HG02885 (cell line): ENCODE measurements at regions not wholly inside any gene's neighbourhood (a gene's known extent, or its start where the extent isn't known, plus 50 kb on each side); places are given as distances from the start of the nearest gene placed in this dataset.

Experiments used
- ATAC-seq: cut with Tn5 transposase; IDR thresholded peaks from one replicate; pipeline ENCODE4 v1.9.1; 2021; ENCODE audit warnings: mild to moderate bottlenecking; ENCODE audit not compliant: unreplicated experiment, poor library complexity

DNA sequence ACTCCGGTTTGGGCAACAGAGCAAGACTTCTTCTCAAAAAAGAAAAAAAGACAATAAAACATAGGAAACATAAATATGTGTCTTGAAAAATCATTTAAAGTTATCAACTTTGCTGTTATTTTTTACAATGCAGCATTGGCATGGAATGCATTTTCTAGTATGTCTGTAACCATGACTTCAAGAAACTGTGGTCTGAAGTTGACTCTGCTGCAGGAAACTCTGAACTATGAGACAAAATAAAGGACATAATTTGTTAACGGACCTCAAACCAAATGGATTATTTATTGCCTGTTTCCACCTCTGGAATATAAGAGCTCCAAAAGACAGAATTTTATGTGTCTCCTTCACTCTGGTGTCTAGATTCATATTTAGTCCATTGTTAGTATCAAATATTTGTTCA, 79.1 kb downstream of the TRIB2 start:
- ATAC-seq = no peak

DNA sequence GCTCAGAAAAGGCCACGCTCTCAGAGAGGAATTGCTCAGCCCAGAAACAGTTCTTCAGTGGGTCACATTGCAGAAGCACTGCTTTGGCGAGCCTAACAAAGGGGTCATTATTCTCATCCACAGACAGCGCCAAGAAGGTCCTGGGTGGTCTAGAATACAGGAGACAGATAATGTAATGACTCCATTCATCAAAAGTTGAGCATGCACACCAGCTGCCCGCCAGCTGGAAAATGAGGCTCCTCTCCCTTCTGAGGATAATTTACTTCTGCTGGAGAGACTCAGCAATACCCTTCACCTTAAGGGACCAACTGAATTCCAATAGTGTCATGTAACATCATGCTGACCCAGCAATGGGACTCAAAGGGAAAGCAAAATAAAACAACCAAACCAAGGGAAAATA, 79.9 kb downstream of the TRIB2 start:
- no peak for ATAC-seq

DNA sequence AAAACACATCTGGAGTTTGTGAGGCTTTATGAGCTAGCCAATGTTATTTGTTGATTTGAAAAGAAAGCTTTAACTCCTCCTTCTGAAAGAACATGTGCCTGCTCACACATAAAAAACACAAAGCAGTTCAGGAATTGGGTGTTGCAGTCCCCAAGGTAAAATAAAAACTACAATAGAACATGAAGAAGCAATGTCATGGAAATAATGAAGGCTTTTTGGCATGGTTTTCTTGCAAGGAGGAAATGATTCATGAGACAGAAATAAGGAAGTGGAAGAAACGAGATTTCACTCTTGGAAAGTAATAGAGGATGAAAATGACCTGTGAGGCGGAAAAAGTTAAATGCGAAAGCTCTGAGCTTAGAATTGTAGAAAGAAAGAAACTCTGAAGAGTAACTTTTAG, 81.1 kb downstream of the TRIB2 start:
- ATAC-seq = no peak

DNA sequence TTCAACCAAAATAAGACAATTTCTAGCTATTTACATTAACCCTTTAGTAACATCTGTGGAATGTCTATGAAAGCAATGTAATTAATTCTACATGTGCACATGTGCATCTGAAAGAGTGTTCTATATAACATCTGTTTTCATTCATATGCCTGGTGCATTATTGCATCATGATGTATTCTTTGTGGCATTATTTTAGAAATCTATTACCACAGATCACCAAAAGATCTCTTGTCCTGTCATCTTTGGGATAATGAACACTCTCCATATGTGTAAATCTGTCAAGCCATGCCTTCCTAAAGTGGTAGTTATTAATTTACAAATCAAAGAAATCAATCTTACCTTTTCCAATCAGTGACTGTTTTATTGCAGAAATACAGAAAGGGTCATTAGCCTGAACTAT, 86.9 kb downstream of the TRIB2 start:
- no peak for ATAC-seq

DNA sequence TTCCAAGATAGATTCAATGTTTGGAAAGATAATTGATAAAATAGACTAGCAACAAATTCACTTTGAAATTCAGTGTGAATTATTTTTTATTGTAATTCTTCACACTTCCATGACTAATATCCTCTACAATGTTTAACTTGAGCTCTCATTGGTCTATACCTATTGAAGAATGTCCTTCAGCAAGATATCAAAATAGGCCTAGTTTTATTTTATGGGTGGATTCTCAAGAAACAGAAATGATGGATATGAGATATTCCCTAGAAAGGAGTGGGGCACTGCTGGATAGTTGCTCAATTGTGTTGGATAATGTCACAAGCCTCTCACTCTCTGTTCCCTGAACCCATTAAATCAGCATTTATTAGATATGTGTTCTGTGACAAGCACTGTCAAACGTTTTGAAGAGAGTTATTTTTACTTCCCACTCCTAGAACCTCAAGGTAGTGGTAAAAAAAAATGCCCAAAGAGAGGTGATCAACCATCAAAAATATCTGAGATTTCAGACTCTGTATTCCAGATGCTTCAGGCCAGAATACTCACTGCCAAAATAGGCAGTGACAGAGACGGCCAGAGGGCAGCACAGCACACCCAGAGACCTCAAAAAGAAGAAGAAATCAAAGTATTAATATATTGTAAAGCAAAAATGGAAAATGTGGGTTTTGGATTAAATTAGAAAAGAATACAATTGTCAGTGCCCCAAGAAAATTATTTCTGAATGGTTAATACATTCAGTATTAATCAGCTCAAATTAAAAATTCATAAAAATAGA, 87.5 kb downstream of the TRIB2 start:
- ATAC-seq = no peak

DNA sequence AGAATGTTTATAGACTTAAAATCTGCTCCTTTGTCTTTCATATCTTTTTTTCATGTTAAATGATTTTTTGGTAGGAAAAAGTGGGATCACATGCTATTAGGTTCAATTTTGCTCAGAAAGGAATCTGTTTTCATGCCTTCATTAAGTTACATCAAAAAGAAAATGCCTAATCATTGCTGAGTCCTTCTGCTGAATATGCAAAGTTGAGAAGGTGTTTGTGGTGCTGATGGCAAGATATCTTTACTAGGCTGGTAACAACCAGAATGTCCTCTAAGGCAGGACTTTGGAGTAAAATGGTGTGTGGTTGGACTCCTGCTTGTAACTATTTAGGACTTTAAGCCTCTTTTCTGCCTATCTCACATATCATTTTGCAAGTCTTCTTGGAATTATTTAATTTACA, 88.3 kb downstream of the TRIB2 start:
- no peak for ATAC-seq

DNA sequence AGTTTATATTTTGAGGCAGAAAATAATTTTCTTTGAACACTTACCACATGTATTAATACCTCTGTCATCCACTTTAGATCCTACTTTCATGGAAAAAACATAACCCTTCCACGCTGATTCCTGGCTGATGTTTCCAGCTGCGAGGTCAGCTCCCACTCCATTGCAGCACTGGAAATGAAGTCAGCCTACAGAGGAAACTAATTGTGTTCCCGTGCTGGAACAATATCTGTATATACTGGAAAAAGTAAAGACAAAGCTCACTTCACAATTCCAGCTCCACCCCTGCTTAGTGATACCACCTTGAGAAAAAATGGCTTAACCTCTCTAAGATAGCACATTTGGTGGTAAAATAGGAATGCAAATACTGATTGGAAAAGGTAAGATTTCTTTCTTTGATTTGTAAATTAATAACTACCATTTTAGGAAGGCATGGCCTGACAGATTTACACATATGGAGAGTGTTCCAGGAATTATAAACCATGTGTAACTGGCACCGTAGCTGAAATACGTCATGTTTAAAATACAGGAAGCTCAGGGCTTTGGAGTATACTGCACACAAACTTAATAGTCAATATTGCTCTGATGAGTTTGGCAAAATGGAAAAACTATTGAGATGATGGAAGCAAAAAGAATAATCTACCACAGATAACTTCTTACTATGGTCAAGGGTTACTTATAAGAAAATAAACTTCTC, 90.0 kb downstream of the TRIB2 start:
- ATAC-seq = no peak

DNA sequence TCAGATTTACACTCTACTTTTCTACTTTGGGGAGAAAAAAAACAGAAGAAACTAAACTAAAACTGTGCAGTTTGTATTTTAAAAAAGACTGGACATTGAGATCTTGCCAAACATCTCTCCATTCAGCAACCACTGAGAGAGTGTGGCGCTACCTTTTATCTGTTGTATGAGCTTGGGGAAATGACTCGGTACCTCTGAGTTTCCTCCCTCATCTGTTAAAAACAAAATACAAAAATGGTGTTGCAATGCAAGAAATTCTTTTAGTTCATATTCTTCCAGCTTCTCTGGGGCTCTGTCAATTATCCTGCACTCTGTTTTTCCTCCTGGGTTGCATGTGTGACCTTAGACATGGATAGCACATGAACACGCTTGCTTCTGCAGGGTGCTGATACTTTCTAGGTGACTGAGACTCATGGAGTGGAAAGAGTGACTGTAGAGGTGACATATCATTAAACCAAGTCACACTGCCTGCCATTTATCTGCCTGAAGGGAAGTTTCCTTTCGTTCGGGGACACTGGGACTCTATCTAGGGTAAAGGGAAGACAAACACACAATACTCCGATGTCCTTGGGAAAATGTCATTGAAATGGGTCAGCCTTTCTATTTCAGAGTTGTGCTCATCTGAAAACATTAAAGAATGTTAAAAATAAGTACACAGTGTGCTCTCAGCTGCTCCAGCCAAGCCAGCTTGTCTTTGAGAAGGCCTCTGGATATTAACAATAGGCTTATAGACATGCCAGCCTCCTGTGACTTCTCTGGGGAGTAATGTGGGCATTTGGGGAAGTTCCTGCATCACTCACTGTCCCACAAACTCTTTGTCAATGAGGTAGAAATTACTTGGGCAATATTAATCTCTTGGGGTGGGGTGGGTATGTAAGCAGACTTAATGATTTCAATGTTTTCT, 91.4 kb downstream of the TRIB2 start:
- no peak for ATAC-seq

DNA sequence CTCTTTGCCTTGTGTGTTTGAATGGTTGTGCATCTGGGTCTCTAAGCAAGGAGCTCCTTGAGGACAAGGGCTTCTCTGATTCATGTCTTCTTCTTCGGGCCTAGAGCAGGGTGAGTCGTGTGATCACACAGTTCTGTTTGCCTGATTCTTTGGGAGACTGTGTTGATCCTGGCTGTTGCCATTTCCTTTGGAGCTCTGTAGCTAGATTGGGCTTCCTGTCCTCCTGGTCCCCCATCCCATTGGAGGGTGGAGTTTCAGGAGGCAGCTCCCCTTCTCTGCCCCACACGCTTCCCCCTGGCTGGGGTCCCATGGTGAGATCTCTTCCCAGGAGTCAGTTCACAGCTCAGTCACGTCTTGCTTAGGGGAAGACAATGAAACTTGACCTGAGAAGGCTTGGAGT, 92.8 kb downstream of the TRIB2 start:
- ATAC-seq = no peak

DNA sequence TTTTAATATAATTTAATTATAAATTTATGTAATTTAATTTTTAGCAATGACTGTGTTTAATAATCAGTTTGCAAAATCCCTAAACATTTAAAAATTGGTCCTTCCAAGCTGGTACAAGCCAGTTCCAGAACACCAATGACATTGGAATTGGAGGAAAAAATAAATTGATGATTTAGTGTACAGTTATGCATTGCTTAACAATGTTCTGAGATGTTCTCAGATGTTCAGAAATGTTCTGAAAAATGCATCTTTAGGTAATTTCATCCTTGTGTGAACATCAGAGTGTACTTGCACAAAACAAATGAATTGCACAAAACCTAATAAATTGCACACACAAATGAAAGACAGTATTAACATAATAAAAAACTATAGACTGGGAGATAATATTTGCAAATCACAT, 95.2 kb downstream of the TRIB2 start:
- ATAC-seq = no peak

DNA sequence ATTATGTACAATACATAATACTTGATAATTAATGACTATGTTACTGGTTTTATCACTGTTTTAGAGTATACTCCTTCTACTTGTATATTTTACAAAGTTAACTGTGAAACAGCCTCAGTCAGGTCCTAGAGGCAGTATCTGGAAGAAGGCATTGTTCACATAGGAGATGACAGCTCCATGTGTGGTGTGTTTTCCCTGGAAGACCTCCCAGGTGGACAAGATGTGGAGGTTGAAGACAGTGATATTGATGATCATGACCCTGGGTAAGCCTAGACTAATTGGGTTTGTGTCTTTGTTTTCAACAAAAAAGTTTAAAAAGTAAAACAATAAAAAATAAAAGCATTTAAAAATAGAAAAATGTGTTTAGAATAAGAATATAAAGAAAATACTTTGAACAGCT, 96.4 kb downstream of the TRIB2 start:
- no peak for ATAC-seq

DNA sequence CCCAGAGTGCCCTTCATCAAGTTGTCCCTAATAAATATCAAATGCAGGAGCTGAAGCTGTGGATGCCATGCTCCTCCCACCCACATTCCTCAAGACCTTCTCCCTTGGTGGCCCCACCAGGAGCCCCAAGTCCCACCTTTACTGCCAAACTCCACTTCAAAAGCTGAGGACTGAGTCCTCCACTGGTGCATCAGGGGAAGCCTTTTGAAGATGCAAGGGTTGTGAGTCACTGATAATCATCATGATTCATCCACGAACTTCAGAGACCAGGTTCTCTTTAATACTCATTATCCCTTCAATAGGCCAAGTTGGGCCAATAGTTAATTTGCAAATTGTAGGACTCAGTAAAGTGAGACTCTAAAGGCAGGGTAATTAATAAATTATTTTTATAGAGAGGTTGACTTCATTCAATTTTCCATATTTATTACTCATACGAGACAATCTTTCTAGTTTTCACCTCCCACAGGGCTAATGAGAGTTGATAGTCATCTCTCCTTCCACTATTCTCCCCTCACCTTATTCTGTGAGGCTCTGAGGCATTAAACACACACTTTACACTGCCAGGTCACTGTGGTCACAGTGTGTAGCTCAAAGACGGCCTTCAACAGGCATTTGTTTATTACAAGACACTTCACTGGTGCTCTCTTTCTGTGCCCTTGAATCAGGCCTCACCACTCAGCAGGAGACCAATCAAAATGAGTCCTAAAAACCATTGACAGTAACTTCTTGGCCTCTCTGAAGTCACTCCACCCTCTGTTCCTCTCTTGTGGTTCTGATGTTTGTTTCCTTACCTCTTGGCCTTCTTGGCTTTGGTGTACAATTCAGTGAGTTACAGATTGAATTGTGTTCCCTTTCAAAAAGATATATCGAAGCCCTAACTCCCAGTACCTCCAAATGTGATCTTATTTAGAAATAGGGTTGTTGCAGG, 99.9 kb downstream of the TRIB2 start:
- ATAC-seq = no peak

DNA sequence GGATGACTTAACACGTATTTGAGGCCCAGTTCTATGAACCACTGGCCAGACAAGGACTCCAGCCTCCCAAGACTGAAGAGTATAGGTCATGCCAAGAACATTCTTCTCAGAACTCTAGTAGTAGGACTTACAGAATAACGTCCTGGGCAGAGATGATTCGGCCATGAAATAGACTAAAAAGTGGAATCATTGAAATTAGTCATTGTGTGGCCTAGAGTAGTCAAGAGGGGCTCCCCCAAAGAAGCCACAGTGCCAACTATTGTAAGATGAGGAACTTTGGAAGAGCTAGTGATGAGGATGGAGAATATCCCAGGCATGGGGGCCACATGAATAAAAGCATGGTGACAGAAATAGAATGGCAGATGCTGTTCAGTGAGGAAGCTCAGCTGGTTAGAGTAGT, 101.1 kb downstream of the TRIB2 start:
- ATAC-seq = no peak

DNA sequence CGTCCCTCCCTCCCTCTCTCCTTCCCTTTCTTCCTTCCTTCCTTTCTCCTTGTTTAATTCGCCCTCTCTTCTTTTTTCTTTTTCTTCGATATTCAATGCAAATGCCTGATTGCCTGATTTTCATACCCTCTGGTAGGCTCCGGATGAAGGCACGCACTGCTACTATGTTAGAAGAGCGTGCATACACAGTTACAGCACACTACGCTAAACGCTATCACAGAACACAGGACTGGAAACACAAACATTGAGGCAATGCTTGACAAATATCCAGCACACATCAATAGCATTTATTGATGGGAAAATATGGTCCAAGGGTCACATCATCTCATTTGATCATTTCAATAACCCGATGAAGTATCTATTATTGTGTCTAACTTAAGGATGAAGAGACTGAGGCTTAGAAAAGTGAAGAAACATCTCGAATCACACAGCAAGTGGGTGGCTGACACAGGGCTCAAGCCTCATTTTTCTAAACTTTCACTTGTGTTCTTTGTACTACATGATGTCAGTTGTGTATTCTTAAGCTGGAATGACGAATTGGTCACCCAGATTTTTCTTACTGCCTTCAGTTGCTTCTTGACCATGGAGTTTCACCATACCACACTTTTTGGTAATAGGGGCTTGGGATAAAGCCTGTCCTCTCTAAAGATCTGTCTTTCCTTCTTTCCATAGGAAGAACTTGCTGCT, 101.8 kb downstream of the TRIB2 start:
- no peak for ATAC-seq

DNA sequence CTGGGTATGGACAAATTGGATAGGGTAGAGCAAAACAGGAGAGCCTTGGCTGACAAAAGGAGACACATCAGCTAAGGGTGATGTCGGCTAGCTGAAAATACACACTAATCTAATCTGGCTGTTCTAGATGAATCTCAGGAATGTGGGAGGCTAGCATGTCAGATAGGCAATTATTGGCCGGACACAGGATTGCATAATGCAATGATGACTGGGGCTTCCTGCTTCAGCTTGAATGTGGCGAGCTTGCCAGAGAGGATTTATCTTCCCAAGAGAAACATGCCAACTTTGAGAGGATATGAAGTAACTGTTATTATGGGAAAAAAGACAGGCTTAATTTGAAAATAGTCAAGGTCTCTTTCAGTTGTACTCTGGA, 102.4 kb downstream of the TRIB2 start:
- ATAC-seq = no peak

DNA sequence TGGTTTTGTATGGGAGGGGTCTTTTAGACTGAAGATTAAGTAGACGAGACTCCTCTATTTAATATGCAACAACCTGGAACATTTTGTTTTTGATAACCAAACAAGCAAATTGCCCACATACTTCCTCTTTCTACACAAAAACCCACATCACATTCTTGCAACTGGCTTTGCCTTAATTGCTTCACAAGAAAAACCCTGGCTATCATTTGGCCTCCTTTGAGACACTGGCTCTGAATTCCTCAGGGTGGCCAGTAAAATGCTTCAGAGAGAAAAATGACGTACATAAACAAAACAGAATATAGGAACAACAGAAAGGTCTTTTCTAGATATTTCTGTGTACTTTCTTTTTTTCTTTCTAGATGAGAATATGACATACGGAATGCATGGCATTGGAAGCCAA, 103.0 kb downstream of the TRIB2 start:
- ATAC-seq = no peak

DNA sequence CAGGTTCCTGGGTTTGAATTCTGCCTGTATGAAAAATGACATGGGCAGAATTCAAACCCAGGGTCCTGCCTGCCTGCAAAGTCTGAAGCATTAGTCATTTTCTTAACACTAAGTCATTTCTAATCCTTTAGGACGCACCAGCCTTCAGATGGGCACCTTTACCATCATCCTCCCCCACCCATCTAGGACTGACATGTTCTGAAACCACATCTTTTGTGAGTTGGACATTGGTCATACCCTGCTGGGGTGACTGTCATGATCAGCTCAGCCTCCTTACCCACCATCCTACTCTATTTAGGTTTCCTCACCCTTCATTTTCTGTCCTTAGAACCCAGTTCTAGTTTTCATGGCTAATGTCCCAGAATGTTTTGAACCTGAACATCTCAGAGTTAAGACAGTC, 104.9 kb downstream of the TRIB2 start:
- ATAC-seq = no peak

DNA sequence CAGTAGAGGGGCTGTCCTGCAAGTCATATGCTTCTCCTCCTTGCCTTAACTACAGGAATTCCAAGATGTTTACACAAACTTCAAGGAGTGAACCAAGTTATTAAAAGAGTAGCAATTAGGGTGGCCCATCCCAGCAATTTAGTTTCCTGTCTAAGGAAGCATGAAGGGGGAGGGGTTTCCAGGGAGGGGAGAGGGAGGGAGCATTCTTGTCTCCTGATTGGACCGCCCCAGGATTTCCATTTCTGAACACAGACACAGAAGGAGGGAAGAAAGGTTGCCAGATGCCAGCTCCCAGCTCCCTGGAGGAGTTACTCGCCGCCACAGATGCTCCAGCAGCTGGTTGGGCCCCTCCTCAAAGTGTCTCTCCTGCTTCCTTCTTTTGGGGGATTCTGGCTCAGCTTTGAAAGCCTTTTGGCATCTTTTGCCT, 107.6 kb downstream of the TRIB2 start:
- ATAC-seq = no peak

DNA sequence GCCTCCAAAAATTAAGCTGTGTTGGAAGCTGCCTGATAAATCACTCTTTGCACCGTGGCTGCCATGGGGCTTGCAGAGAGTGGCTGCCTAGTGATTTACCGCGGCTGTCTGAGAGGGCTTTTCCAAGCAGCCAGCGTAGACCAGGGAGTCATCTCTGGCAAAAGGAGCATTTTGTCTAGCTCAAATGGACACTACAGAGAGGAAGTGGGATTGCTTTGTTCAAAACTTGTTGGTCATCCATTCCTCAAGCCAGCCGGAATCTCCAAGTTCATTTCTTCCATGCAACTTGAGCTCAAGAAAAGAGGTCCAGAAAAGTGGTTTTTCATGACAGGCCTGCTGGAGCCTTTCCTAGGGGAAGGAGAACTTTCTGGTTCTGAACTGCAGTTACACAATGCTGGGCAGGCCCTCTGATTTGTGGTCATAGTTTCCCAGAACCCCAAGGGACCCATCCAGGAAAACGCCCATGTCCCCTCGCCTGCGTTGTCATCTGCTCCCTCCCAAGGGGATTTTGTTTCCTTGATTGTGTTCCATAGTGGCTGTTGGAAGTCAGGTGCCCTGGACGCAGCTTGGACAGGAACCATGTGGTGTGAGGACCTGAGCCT, 108.1 kb downstream of the TRIB2 start:
- ATAC-seq = no peak
